ENCODE measurements at regions not wholly inside any gene's neighbourhood (a gene's known extent, or its start where the extent isn't known, plus 50 kb on each side); places are given as distances from the start of the nearest gene placed in this dataset.

DNA sequence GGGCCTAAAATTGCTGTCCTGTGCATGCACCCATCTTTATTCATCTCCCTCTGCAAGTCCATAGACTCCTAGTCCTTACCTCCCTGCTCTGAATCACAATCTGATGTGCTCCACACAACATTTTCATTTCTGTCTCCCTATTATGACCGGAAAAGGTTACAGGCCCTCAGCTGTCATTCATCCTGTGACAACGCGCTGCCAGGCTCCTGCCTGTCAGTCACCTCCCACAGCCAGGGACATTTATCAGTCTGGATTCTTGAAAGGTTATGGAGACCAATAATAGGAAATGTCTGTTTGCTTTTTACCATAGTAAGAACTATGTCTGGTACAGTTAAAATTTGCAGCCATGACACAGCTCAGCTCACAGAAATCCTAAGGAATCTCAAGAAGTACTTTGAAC is 197.1 kb downstream of the RDH14 start:
- 82% methylated on average over 3 of the region's 3 CpGs for whole genome bisulfite sequencing
- no peak for DNase-seq (ENCODE audit: low spot score)
- no peaks in the 10 kb centered on the region for H3K9me3 ChIP-seq (ENCODE audit: control insufficient read depth in 4 of 4, low read length in 3 of 4)
- H3K36me3 ChIP-seq (ENCODE audit: control insufficient read depth in 4 of 4, insufficient read depth in 3 of 4, low read depth in 1 of 4, low read length in 3 of 4), result no peaks in the 10 kb centered on the region
- no peak overlapping the region for H3K4me3 ChIP-seq (ENCODE audit: low read depth in 1 of 3, low read length in 3 of 3)
- TF ChIP-seq MAX (IDR thresholded peaks at IDR 0.05) (no peak), GABPA (IDR thresholded peaks at IDR 0.05 in 1 of 2, conservative IDR thresholded peaks at IDR 0.05 in 1 of 2) (no peak), SP1 (IDR thresholded peaks at IDR 0.05) (no peak), ATF3 (IDR thresholded peaks at IDR 0.05) (no peak)
- no peak overlapping the region for H3K9ac ChIP-seq (ENCODE audit: low read depth in 1 of 2, low read length in 2 of 2)
- no peak overlapping the region for H3K27ac ChIP-seq (ENCODE audit: low read depth in 1 of 2, low read length in 2 of 2)
- no peaks in the 10 kb centered on the region for H3K4me1 ChIP-seq (ENCODE audit: control insufficient read depth in 4 of 4, insufficient read depth in 4 of 4, low read length in 3 of 4)
- peaks cover 0 to 4% (median 0%) of the 10 kb centered on the region in 4 donors for H3K27me3 ChIP-seq (ENCODE audit: control insufficient read depth in 4 of 4, insufficient read depth in 4 of 4, low read length in 3 of 4)

DNA sequence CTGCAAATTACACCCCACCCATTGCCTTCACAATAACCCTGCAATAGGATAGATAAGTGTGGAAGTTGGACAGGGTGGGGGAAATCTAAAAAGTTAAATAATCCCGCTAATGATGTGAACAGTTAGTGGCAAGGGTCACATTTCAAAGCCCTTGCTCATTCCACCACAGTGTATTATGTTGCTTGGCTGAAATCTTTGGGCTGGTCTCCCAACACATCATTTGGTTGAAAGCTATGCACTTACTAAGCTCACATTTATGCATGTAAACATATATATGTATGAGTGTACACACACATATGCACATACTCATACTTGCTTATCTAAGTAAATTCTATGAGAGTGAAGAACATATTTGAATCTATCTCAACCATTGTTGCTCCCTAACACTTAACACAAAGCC is 197.8 kb downstream of the RDH14 start:
- no peaks in the 10 kb centered on the region for H3K4me1 ChIP-seq (ENCODE audit: control insufficient read depth in 4 of 4, insufficient read depth in 4 of 4, low read length in 3 of 4)
- DNase-seq (ENCODE audit: low spot score), result no peak
- H3K9ac ChIP-seq (ENCODE audit: low read depth in 1 of 2, low read length in 2 of 2), result no peak overlapping the region
- H3K36me3 ChIP-seq (ENCODE audit: control insufficient read depth in 4 of 4, insufficient read depth in 3 of 4, low read depth in 1 of 4, low read length in 3 of 4), result no peaks in the 10 kb centered on the region
- H3K4me3 ChIP-seq (ENCODE audit: low read depth in 1 of 3, low read length in 3 of 3), result no peak overlapping the region
- WGBS, result 80% methylated on average over 1 of the region's 1 CpG
- H3K27me3 ChIP-seq (ENCODE audit: control insufficient read depth in 4 of 4, insufficient read depth in 4 of 4, low read length in 3 of 4), result peaks cover 0 to 3% (median 0%) of the 10 kb centered on the region in 4 donors
- no peak for TF ChIP-seq FOXA1 (IDR thresholded peaks at IDR 0.05)
- no peaks in the 10 kb centered on the region for H3K9me3 ChIP-seq (ENCODE audit: control insufficient read depth in 4 of 4, low read length in 3 of 4)
- no peak overlapping the region for H3K27ac ChIP-seq (ENCODE audit: low read depth in 1 of 2, low read length in 2 of 2)

DNA sequence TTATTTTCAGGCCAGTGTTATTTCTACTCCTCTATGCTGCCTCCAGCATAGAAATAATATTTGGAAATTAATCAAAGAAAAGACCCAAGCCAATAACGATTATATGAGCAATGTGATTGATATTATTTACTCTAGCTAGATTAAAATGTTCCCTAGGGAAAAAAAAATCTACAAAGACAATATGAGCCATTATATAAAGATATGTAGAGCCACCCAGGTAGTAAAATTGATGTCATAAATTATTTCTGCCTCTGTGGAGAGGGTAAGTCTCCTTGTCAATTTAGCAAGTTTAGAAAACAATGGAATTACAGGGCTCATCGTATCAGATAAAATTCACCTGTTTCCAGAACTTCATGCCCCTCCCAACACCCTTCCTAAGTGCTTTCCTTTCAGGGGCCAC is 202.9 kb downstream of the RDH14 start:
- DNase-seq (ENCODE audit: low spot score), result no peak
- peaks cover 0 to 7% (median 0%) of the 10 kb centered on the region in 4 donors for H3K27me3 ChIP-seq (ENCODE audit: control insufficient read depth in 4 of 4, insufficient read depth in 4 of 4, low read length in 3 of 4)
- H3K4me3 ChIP-seq (ENCODE audit: low read depth in 1 of 3, low read length in 3 of 3), result no peak overlapping the region
- no peak overlapping the region for H3K27ac ChIP-seq (ENCODE audit: low read depth in 1 of 2, low read length in 2 of 2)
- H3K9ac ChIP-seq (ENCODE audit: low read depth in 1 of 2, low read length in 2 of 2), result no peak overlapping the region
- H3K9me3 ChIP-seq (ENCODE audit: control insufficient read depth in 4 of 4, low read length in 3 of 4), result no peaks in the 10 kb centered on the region
- no peaks in the 10 kb centered on the region for H3K4me1 ChIP-seq (ENCODE audit: control insufficient read depth in 4 of 4, insufficient read depth in 4 of 4, low read length in 3 of 4)
- no peaks in the 10 kb centered on the region for H3K36me3 ChIP-seq (ENCODE audit: control insufficient read depth in 4 of 4, insufficient read depth in 3 of 4, low read depth in 1 of 4, low read length in 3 of 4)
- WGBS, result 62% methylated on average over 2 of the region's 2 CpGs
- TF ChIP-seq NR2F2 (IDR thresholded peaks at IDR 0.05) (no peak), SP1 (IDR thresholded peaks at IDR 0.05) (no peak), MAX (IDR thresholded peaks at IDR 0.05) (no peak), EGR1 (IDR thresholded peaks at IDR 0.05; ENCODE audit: low read depth in 2 of 2) (no peak), FOXA2 (IDR thresholded peaks at IDR 0.05) (no peak), CTCF (IDR thresholded peaks at IDR 0.05; ENCODE audit: low read depth, low read length, missing input control) (no peak), FOXA1 (IDR thresholded peaks at IDR 0.05) (no peak), RXRA (IDR thresholded peaks at IDR 0.05) (no peak), ATF3 (IDR thresholded peaks at IDR 0.05) (no peak), HNF4G (IDR thresholded peaks at IDR 0.05) (no peak), RAD21 (IDR thresholded peaks at IDR 0.05) (no peak), YY1 (IDR thresholded peaks at IDR 0.05) (no peak)
- TF ChIP-seq, protein P1, sequence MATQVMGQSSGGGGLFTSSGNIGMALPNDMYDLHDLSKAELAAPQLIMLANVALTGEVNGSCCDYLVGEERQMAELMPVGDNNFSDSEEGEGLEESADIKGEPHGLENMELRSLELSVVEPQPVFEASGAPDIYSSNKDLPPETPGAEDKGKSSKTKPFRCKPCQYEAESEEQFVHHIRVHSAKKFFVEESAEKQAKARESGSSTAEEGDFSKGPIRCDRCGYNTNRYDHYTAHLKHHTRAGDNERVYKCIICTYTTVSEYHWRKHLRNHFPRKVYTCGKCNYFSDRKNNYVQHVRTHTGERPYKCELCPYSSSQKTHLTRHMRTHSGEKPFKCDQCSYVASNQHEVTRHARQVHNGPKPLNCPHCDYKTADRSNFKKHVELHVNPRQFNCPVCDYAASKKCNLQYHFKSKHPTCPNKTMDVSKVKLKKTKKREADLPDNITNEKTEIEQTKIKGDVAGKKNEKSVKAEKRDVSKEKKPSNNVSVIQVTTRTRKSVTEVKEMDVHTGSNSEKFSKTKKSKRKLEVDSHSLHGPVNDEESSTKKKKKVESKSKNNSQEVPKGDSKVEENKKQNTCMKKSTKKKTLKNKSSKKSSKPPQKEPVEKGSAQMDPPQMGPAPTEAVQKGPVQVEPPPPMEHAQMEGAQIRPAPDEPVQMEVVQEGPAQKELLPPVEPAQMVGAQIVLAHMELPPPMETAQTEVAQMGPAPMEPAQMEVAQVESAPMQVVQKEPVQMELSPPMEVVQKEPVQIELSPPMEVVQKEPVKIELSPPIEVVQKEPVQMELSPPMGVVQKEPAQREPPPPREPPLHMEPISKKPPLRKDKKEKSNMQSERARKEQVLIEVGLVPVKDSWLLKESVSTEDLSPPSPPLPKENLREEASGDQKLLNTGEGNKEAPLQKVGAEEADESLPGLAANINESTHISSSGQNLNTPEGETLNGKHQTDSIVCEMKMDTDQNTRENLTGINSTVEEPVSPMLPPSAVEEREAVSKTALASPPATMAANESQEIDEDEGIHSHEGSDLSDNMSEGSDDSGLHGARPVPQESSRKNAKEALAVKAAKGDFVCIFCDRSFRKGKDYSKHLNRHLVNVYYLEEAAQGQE (IDR thresholded peaks at IDR 0.05), result no peak
- TF ChIP-seq, protein P2, sequence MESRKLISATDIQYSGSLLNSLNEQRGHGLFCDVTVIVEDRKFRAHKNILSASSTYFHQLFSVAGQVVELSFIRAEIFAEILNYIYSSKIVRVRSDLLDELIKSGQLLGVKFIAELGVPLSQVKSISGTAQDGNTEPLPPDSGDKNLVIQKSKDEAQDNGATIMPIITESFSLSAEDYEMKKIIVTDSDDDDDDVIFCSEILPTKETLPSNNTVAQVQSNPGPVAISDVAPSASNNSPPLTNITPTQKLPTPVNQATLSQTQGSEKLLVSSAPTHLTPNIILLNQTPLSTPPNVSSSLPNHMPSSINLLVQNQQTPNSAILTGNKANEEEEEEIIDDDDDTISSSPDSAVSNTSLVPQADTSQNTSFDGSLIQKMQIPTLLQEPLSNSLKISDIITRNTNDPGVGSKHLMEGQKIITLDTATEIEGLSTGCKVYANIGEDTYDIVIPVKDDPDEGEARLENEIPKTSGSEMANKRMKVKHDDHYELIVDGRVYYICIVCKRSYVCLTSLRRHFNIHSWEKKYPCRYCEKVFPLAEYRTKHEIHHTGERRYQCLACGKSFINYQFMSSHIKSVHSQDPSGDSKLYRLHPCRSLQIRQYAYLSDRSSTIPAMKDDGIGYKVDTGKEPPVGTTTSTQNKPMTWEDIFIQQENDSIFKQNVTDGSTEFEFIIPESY (IDR thresholded peaks at IDR 0.05), result no peak

All from liver (tissue), 8 donors.